IPS-18a (cell line): ENCODE measurements at regions not wholly inside any gene's neighbourhood (a gene's known extent, or its start where the extent isn't known, plus 50 kb on each side); places are given as distances from the start of the nearest gene placed in this dataset.

Experiments used
- H3K27ac ChIP-seq: one replicate; pipeline ENCODE4 v1.5.1; 2013; ENCODE audit warnings: low read length
- H3K27me3 ChIP-seq: one replicate; pipeline ENCODE4 v1.6.1; 2013; ENCODE audit warnings: mild to moderate bottlenecking, low read length; ENCODE audit not compliant: control insufficient read depth, insufficient read depth
- H3K36me3 ChIP-seq: one replicate; pipeline ENCODE4 v1.6.1; 2013; ENCODE audit warnings: low read depth, low read length; ENCODE audit not compliant: control insufficient read depth
- H3K4me1 ChIP-seq: one replicate; pipeline ENCODE4 v1.6.1; 2013; ENCODE audit warnings: low read depth, low read length; ENCODE audit not compliant: control insufficient read depth
- H3K4me3 ChIP-seq: one replicate; pipeline ENCODE4 v1.5.1; 2013; ENCODE audit warnings: low read length
- H3K9ac ChIP-seq: one replicate; pipeline ENCODE4 v1.6.1; 2013; ENCODE audit warnings: mild to moderate bottlenecking, low read length, moderate library complexity
- H3K9me3 ChIP-seq: one replicate; pipeline ENCODE4 v1.6.1; 2013; ENCODE audit warnings: low read depth, low read length; ENCODE audit not compliant: control insufficient read depth

DNA sequence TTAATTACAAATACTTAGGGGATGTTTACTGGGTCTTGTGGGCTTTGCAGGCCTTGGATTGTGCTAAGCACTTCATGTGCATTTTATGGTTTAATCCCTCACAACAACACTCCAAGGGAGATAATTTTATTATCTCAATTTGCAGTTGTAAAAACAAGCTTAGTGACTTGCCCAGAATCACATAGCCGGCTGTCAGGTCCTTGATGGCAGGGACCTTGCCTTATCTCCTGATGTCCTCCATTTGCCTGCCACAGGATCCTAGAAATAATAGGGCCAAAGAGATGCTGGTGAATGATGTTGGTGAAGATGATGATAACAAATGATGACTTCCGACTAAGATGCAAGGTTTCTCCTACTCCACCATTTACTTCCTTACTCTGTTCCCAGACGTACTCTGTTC, 385.4 kb downstream of the TMEM135 start:
- Histone ChIP-seq H3K9ac (no peak overlapping the region), H3K4me3 (no peak overlapping the region), H3K4me1 (no peaks in the 10 kb centered on the region), H3K27ac (no peak overlapping the region), H3K36me3 (no peaks in the 10 kb centered on the region), H3K9me3 (no peaks in the 10 kb centered on the region), H3K27me3 (no peaks in the 10 kb centered on the region)

DNA sequence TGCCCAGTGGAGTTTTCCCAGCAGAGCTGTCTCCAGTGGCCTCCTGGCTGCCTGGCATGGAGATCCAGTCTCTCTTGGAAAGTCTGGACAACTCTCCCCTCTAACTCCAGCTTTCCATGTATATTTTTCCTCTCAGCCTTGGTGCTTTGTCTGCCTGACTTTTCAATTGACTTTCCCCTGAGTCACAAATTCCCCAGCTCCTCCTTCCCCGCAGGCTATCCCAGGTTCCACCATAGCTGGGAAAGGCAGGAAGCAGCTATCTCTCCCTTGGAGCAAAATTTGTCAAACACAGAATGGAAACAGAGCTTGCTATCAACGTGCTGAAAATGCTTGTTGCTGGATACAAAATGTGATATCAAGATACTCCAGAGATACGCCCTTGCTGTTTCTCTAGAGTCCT, 384.8 kb downstream of the TMEM135 start:
- no peak overlapping the region for H3K9ac ChIP-seq
- H3K4me1 ChIP-seq: no peaks in the 10 kb centered on the region
- H3K9me3 ChIP-seq: no peaks in the 10 kb centered on the region
- no peak overlapping the region for H3K4me3 ChIP-seq
- H3K27ac ChIP-seq: no peak overlapping the region
- no peaks in the 10 kb centered on the region for H3K27me3 ChIP-seq
- H3K36me3 ChIP-seq: no peaks in the 10 kb centered on the region

DNA sequence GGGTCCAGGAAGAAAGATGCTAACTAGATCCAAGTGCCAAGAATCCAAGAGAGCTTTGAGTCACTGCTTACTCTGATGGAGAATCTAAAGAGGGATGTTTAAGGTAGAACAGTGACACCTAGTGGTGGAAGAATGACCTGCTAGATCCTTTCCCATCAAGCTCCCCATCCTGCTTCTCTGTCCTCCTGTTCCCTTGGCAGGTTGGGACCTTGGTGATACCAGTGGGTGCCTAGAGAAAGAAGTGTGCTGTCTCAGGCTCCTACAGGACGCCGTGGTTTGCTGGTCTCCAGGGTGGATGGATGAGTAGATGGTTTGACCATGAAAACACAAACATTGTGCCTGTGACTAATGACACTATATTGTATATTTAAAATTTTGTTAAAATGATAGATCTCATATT, 383.7 kb downstream of the TMEM135 start:
- H3K27me3 ChIP-seq: no peaks in the 10 kb centered on the region
- H3K9me3 ChIP-seq: no peaks in the 10 kb centered on the region
- H3K27ac ChIP-seq: no peak overlapping the region
- H3K36me3 ChIP-seq: no peaks in the 10 kb centered on the region
- H3K4me1 ChIP-seq: no peaks in the 10 kb centered on the region
- H3K9ac ChIP-seq: no peak overlapping the region
- H3K4me3 ChIP-seq: no peak overlapping the region

- Histone ChIP-seq H3K36me3 (no peaks in the 10 kb centered on the region), H3K9ac (no peak overlapping the region), H3K4me1 (no peaks in the 10 kb centered on the region), H3K4me3 (no peak overlapping the region), H3K27me3 (no peaks in the 10 kb centered on the region), H3K9me3 (no peaks in the 10 kb centered on the region), H3K27ac (no peak overlapping the region)
Measured at GRCh38 chr11:87417951-87418350, 380.2 kb downstream of the TMEM135 start.

- no peak overlapping the region for H3K4me3 ChIP-seq
- no peak overlapping the region for H3K27ac ChIP-seq
Measured at GRCh38 chr11:87405843-87406242, 368.1 kb downstream of the TMEM135 start.

GRCh38 chr11:87405356-87405755, 367.6 kb downstream of the TMEM135 start:
- Histone ChIP-seq H3K36me3 (no peaks in the 10 kb centered on the region), H3K9ac (no peak overlapping the region), H3K4me3 (no peak overlapping the region), H3K9me3 (no peaks in the 10 kb centered on the region), H3K4me1 (no peaks in the 10 kb centered on the region), H3K27me3 (no peaks in the 10 kb centered on the region), H3K27ac (no peak overlapping the region)

More at GRCh38 chr11:87405843-87406242, 368.1 kb downstream of the TMEM135 start:
- Histone ChIP-seq H3K4me1 (no peaks in the 10 kb centered on the region), H3K9ac (no peak overlapping the region), H3K36me3 (no peaks in the 10 kb centered on the region), H3K27me3 (no peaks in the 10 kb centered on the region), H3K9me3 (no peaks in the 10 kb centered on the region)

DNA sequence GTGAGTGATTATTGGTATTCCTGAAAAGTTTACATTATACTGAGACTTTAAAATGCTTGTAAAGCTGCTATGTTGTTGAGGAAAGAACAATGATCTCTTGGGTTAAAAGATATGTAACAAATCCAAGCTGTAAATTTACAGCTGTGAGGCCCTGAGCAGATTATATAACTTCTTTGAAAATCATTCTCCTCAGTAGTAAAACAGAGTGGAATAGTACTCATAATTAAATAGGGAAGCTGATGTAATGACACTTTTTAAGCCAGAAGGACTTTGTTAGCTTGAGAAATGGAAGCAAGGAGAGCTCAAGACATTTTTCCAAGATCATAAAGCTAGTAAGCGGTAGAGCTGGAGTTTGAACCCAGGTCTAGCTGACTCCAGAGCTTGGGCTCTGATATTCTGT, 363.9 kb downstream of the TMEM135 start:
- no peak overlapping the region for H3K4me3 ChIP-seq
- H3K27ac ChIP-seq: no peak overlapping the region
- H3K36me3 ChIP-seq: no peaks in the 10 kb centered on the region
- no peaks in the 10 kb centered on the region for H3K9me3 ChIP-seq
- no peaks in the 10 kb centered on the region for H3K4me1 ChIP-seq
- no peaks in the 10 kb centered on the region for H3K27me3 ChIP-seq
- H3K9ac ChIP-seq: no peak overlapping the region

DNA sequence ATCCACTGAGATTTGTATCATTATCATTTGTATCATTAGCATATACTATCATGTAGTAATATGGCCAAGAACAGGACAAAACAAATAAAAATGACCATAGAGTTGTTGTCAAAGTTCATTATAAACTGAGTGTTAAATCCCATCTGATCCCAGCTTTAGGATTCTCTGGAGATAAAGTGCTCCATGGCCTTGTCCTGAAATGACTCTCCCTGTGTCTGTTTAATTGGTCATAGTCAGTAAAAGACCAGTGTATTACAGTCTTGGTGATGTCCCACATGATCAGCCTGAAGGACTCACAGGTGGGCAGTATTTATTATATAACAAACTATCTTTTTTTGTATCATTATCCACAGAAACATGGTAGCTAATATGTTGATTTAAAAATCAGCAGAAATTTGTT, 361.6 kb downstream of the TMEM135 start:
- no peaks in the 10 kb centered on the region for H3K27me3 ChIP-seq
- no peak overlapping the region for H3K9ac ChIP-seq
- H3K4me1 ChIP-seq: no peaks in the 10 kb centered on the region
- H3K27ac ChIP-seq: no peak overlapping the region
- H3K4me3 ChIP-seq: no peak overlapping the region
- H3K9me3 ChIP-seq: no peaks in the 10 kb centered on the region
- no peaks in the 10 kb centered on the region for H3K36me3 ChIP-seq

DNA sequence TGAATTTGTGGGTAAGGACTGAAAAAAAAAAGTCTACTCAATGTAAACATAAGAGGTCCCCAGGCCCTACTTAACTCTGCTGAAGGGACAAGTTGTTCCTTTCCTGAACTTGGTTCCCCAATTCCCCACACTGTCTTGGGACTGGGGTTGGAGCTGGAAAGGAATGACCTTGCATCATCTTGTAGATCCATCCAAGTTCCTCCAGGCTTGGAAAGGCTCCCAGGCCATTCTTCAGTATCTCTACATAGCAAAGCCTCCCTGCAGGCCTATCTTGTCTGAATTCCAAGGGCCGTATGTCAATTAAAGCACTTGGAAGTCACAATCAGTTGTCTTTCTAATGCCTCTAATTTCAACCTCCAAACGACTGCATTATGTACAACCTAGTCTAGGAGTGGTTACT, 361.2 kb downstream of the TMEM135 start:
- H3K4me1 ChIP-seq: no peaks in the 10 kb centered on the region
- H3K36me3 ChIP-seq: no peaks in the 10 kb centered on the region
- no peak overlapping the region for H3K4me3 ChIP-seq
- H3K27ac ChIP-seq: no peak overlapping the region
- H3K9me3 ChIP-seq: no peaks in the 10 kb centered on the region
- no peak overlapping the region for H3K9ac ChIP-seq
- H3K27me3 ChIP-seq: no peaks in the 10 kb centered on the region

GRCh38 chr11:87397011-87397865, 359.5 kb downstream of the TMEM135 start:
- Histone ChIP-seq H3K4me1 (no peaks in the 10 kb centered on the region), H3K27me3 (no peaks in the 10 kb centered on the region), H3K4me3 (no peak overlapping the region), H3K36me3 (no peaks in the 10 kb centered on the region), H3K9me3 (no peaks in the 10 kb centered on the region), H3K9ac (no peak overlapping the region), H3K27ac (no peak overlapping the region)

GRCh38 chr11:87394924-87395323, 357.2 kb downstream of the TMEM135 start:
- Histone ChIP-seq H3K9me3 (no peaks in the 10 kb centered on the region), H3K27me3 (no peaks in the 10 kb centered on the region), H3K36me3 (no peaks in the 10 kb centered on the region), H3K9ac (no peak overlapping the region), H3K4me1 (no peaks in the 10 kb centered on the region), H3K4me3 (no peak overlapping the region), H3K27ac (no peak overlapping the region)

- no peak overlapping the region for H3K27ac ChIP-seq
- no peaks in the 10 kb centered on the region for H3K4me1 ChIP-seq
- no peaks in the 10 kb centered on the region for H3K27me3 ChIP-seq
- no peaks in the 10 kb centered on the region for H3K36me3 ChIP-seq
- H3K9me3 ChIP-seq: no peaks in the 10 kb centered on the region
- H3K9ac ChIP-seq: no peak overlapping the region
- no peak overlapping the region for H3K4me3 ChIP-seq
Measured at GRCh38 chr11:87392665-87393064, 354.9 kb downstream of the TMEM135 start.
